ENCODE measurements at regions not wholly inside any gene's neighbourhood (a gene's known extent, or its start where the extent isn't known, plus 50 kb on each side); places are given as distances from the start of the nearest gene placed in this dataset.

GRCh38 chr10:113447278-113447677 is 105.6 kb upstream of the HABP2 start:
- Histone ChIP-seq H3K9me3 (replicated peaks in 1 of 2; ENCODE audit: control insufficient read depth in 1 of 2, insufficient read depth in 1 of 2, low read length in 2 of 2) (no peaks in the 10 kb centered on the region), H4K20me1 (ENCODE audit: insufficient read depth, low read length) (no peaks in the 10 kb centered on the region), H3K4me2 (replicated peaks; ENCODE audit: extremely low read depth, low read length, poor library complexity, severe bottlenecking) (no peak overlapping the region), H3K27ac (ENCODE audit: low read depth in 1 of 2, low read length in 2 of 2) (no peak overlapping the region), H2AFZ (ENCODE audit: insufficient read depth, low read depth, low read length, poor library complexity, severe bottlenecking) (no peak overlapping the region), H3K79me2 (ENCODE audit: insufficient read depth, low read length) (no peaks in the 10 kb centered on the region), H3K27me3 (ENCODE audit: control insufficient read depth in 2 of 2, insufficient read depth in 2 of 2, low read length in 2 of 2) (peaks cover 0 to 2% of the 10 kb centered on the region in 2 donors), H3K36me3 (replicated peaks in 1 of 2; ENCODE audit: control insufficient read depth in 1 of 2, insufficient read depth in 2 of 2, low read length in 2 of 2) (no peaks in the 10 kb centered on the region), H3K9ac (ENCODE audit: insufficient read depth, low read length, poor library complexity, severe bottlenecking) (no peak overlapping the region), H3K4me1 (ENCODE audit: control insufficient read depth in 1 of 2, insufficient read depth in 2 of 2, low read length in 2 of 2) (peaks cover 8 to 11% of the 10 kb centered on the region in 2 donors), H3K4me3 (replicated peaks in 1 of 3; ENCODE audit: low read depth in 2 of 3, low read length in 3 of 3) (no peak overlapping the region)
- WGBS (ENCODE audit: insufficient coverage): 100% methylated on average over 1 of the region's 1 CpG
- DNase-seq: no peak
- Mint-ChIP-seq H3K27ac (no peak overlapping the region), H3K36me3 (no peaks in the 10 kb centered on the region), H3K4me3 (no peak overlapping the region), H3K4me1 (peaks cover 21% of the 10 kb centered on the region), H3K27me3 (ENCODE audit: low read depth in 3 of 3) (peaks cover 0 to 19% (median 14%) of the 10 kb centered on the region in 3 donors), H3K9me3 (no peaks in the 10 kb centered on the region)
- TF ChIP-seq CTCF (IDR thresholded peaks at IDR 0.05): no peak
- intact Hi-C loops (cut with micrococcal nuclease): no loop called here

- Histone ChIP-seq H2AFZ (ENCODE audit: insufficient read depth, low read depth, low read length, poor library complexity, severe bottlenecking) (no peak overlapping the region), H3K27me3 (ENCODE audit: control insufficient read depth in 2 of 2, insufficient read depth in 2 of 2, low read length in 2 of 2) (peaks cover 0 to 2% of the 10 kb centered on the region in 2 donors), H3K9ac (ENCODE audit: insufficient read depth, low read length, poor library complexity, severe bottlenecking) (no peak overlapping the region), H3K36me3 (replicated peaks in 1 of 2; ENCODE audit: control insufficient read depth in 1 of 2, insufficient read depth in 2 of 2, low read length in 2 of 2) (no peaks in the 10 kb centered on the region), H3K4me1 (ENCODE audit: control insufficient read depth in 1 of 2, insufficient read depth in 2 of 2, low read length in 2 of 2) (no peaks in the 10 kb centered on the region), H3K4me2 (replicated peaks; ENCODE audit: extremely low read depth, low read length, poor library complexity, severe bottlenecking) (no peak overlapping the region), H3K27ac (ENCODE audit: low read depth in 1 of 2, low read length in 2 of 2) (no peak overlapping the region), H3K4me3 (replicated peaks in 1 of 3; ENCODE audit: low read depth in 2 of 3, low read length in 3 of 3) (no peak overlapping the region), H3K79me2 (ENCODE audit: insufficient read depth, low read length) (no peaks in the 10 kb centered on the region), H4K20me1 (ENCODE audit: insufficient read depth, low read length) (no peaks in the 10 kb centered on the region), H3K9me3 (replicated peaks in 1 of 2; ENCODE audit: control insufficient read depth in 1 of 2, insufficient read depth in 1 of 2, low read length in 2 of 2) (no peaks in the 10 kb centered on the region)
- H3K27me3 Mint-ChIP-seq (ENCODE audit: low read depth in 3 of 3): peaks cover 1 to 24% (median 14%) of the 10 kb centered on the region in 3 donors
- H3K9me3 Mint-ChIP-seq: no peaks in the 10 kb centered on the region
- peak overlapping the region in 1 of 2 donors; percentile 26 for H3K4me3 Mint-ChIP-seq
- H3K36me3 Mint-ChIP-seq: no peaks in the 10 kb centered on the region
- DNase-seq: no peak
- no peak for TF ChIP-seq CTCF (IDR thresholded peaks at IDR 0.05)
- no peak overlapping the region for H3K27ac Mint-ChIP-seq
- 88% methylated on average over 5 of the region's 5 CpGs for WGBS (ENCODE audit: insufficient coverage)
- H3K4me1 Mint-ChIP-seq: peaks cover 10% of the 10 kb centered on the region
- intact Hi-C loops (cut with micrococcal nuclease): no loop called here
Observed at GRCh38 chr10:113449006-113449695, 103.7 kb upstream of the HABP2 start.

Data from CD14-positive monocyte (primary cell).